Glutamatergic neuron (in vitro differentiated cells): ENCODE measurements at regions not wholly inside any gene's neighbourhood (a gene's known extent, or its start where the extent isn't known, plus 50 kb on each side); places are given as distances from the start of the nearest gene placed in this dataset.

ENCODE experiments used
- DNase-seq: peaks from one replicate; pipeline ENCODE4 v3.0.0; 2022
- H3K27ac Mint-ChIP-seq: one replicate; pipeline ENCODE4 v1.8.0; 2020; ENCODE audit warnings: mild to moderate bottlenecking, mixed read lengths, inconsistent platforms; ENCODE audit not compliant: unreplicated experiment
- H3K27me3 Mint-ChIP-seq: one replicate; pipeline ENCODE4 v1.8.0; 2020; ENCODE audit warnings: mild to moderate bottlenecking, moderate library complexity, mixed read lengths, inconsistent platforms; ENCODE audit not compliant: unreplicated experiment
- H3K36me3 Mint-ChIP-seq: one replicate; pipeline ENCODE4 v1.8.0; 2020; ENCODE audit warnings: mild to moderate bottlenecking, mixed read lengths, inconsistent platforms; ENCODE audit not compliant: unreplicated experiment
- H3K4me1 Mint-ChIP-seq: one replicate; pipeline ENCODE4 v1.8.0; 2020; ENCODE audit warnings: mild to moderate bottlenecking, low read depth, mixed read lengths, inconsistent platforms; ENCODE audit not compliant: unreplicated experiment
- H3K4me3 Mint-ChIP-seq: one replicate; pipeline ENCODE4 v1.8.0; 2020; ENCODE audit warnings: mild to moderate bottlenecking, mixed read lengths, inconsistent platforms; ENCODE audit not compliant: unreplicated experiment
- H3K9me3 Mint-ChIP-seq: one replicate; pipeline ENCODE4 v1.8.0; 2020; ENCODE audit warnings: mild to moderate bottlenecking, moderate library complexity, mixed read lengths, inconsistent platforms; ENCODE audit not compliant: unreplicated experiment
- CTCF ChIP-seq: fragments of 200-600 bp; sonication (generic); IDR thresholded peaks from one replicate; pipeline ENCODE4 v1.5.0; 2021; ENCODE audit not compliant: partially characterized antibody, unreplicated experiment

- peaks cover 3% of the 10 kb centered on the region for H3K9me3 Mint-ChIP-seq
- H3K27me3 Mint-ChIP-seq, result no peaks in the 10 kb centered on the region
- no peak for TF ChIP-seq CTCF
- no peak overlapping the region for H3K4me3 Mint-ChIP-seq
- H3K36me3 Mint-ChIP-seq, result peaks cover 14% of the 10 kb centered on the region
- H3K4me1 Mint-ChIP-seq, result no peaks in the 10 kb centered on the region
- no peak for DNase-seq
- H3K27ac Mint-ChIP-seq, result no peak overlapping the region
These were observed 462.4 kb upstream of the THBS1 start for GRCh38 chr15:39118510-39118909.

GRCh38 chr15:39124155-39124552, 456.7 kb upstream of the THBS1 start:
- Mint-ChIP-seq H3K4me1 (no peaks in the 10 kb centered on the region), H3K27me3 (peaks cover 2% of the 10 kb centered on the region), H3K4me3 (no peak overlapping the region), H3K27ac (no peak overlapping the region), H3K36me3 (no peaks in the 10 kb centered on the region), H3K9me3 (no peaks in the 10 kb centered on the region)
- DNase-seq, result no peak
- no peak for TF ChIP-seq CTCF

- Mint-ChIP-seq H3K36me3 (no peaks in the 10 kb centered on the region), H3K9me3 (no peaks in the 10 kb centered on the region), H3K27me3 (peaks cover 2% of the 10 kb centered on the region), H3K4me3 (no peak overlapping the region), H3K4me1 (no peaks in the 10 kb centered on the region), H3K27ac (no peak overlapping the region)
- DNase-seq, result no peak
- TF ChIP-seq CTCF, result no peak
These were observed 456.2 kb upstream of the THBS1 start for GRCh38 chr15:39124553-39125171.

- Mint-ChIP-seq H3K4me1 (peaks cover 2% of the 10 kb centered on the region), H3K27ac (no peak overlapping the region), H3K27me3 (peaks cover 2% of the 10 kb centered on the region), H3K4me3 (no peak overlapping the region), H3K9me3 (no peaks in the 10 kb centered on the region), H3K36me3 (no peaks in the 10 kb centered on the region)
- DNase-seq, result no peak
- no peak for TF ChIP-seq CTCF
These were observed 455.7 kb upstream of the THBS1 start for GRCh38 chr15:39125226-39125625.

- DNase-seq, result peak; percentile 53
- Mint-ChIP-seq H3K9me3 (no peaks in the 10 kb centered on the region), H3K4me3 (no peak overlapping the region), H3K4me1 (peaks cover 4% of the 10 kb centered on the region), H3K36me3 (no peaks in the 10 kb centered on the region), H3K27ac (no peak overlapping the region), H3K27me3 (peaks cover 2% of the 10 kb centered on the region)
- peak; percentile 82 for TF ChIP-seq CTCF
These were observed 455.0 kb upstream of the THBS1 start for GRCh38 chr15:39125904-39126303.
